ENCODE measurements at regions not wholly inside any gene's neighbourhood (a gene's known extent, or its start where the extent isn't known, plus 50 kb on each side); places are given as distances from the start of the nearest gene placed in this dataset.

GRCh38 chr1:238647877-238648276 is 738.5 kb upstream of the CHRM3 start:
- H3K27me3 ChIP-seq (ENCODE audit: low read depth): no peaks in the 10 kb centered on the region
- intact Hi-C loops (cut with DNase I): no loop called here
- H3K36me3 ChIP-seq: no peaks in the 10 kb centered on the region
- H3K4me1 ChIP-seq: no peaks in the 10 kb centered on the region
- ATAC-seq: peak in 1 of 2 donors; percentile 32
- no peak overlapping the region for H3K27ac ChIP-seq
- DNase-seq: no peak
- H3K9me3 ChIP-seq: no peaks in the 10 kb centered on the region
- no peak overlapping the region for H3K4me3 ChIP-seq
- no peak for TF ChIP-seq CTCF (IDR thresholded peaks at IDR 0.05)

GRCh38 chr1:238642231-238642630 is 744.1 kb upstream of the CHRM3 start:
- no peaks in the 10 kb centered on the region for H3K9me3 ChIP-seq
- ATAC-seq (no peak), DNase-seq (no peak)
- no peak overlapping the region for H3K27ac ChIP-seq
- H3K4me1 ChIP-seq: no peaks in the 10 kb centered on the region
- no peaks in the 10 kb centered on the region for H3K36me3 ChIP-seq
- intact Hi-C loops (cut with DNase I): no loop called here
- H3K4me3 ChIP-seq: no peak overlapping the region
- no peaks in the 10 kb centered on the region for H3K27me3 ChIP-seq (ENCODE audit: low read depth)
- no peak for TF ChIP-seq CTCF (IDR thresholded peaks at IDR 0.05)

GRCh38 chr1:238639861-238640260 is 746.5 kb upstream of the CHRM3 start:
- Histone ChIP-seq H3K27ac (no peak overlapping the region), H3K4me3 (no peak overlapping the region), H3K27me3 (ENCODE audit: low read depth) (no peaks in the 10 kb centered on the region), H3K4me1 (no peaks in the 10 kb centered on the region), H3K36me3 (no peaks in the 10 kb centered on the region), H3K9me3 (no peaks in the 10 kb centered on the region)
- no peak for DNase-seq
- no peak for TF ChIP-seq CTCF (IDR thresholded peaks at IDR 0.05)
- intact Hi-C loops (cut with DNase I): no loop called here
- ATAC-seq: no peak

GRCh38 chr1:238628110-238628509 is 737.4 kb upstream of the ZP4 start:
- Histone ChIP-seq H3K36me3 (no peaks in the 10 kb centered on the region), H3K4me3 (no peak overlapping the region), H3K27ac (no peak overlapping the region), H3K4me1 (no peaks in the 10 kb centered on the region), H3K27me3 (ENCODE audit: low read depth) (no peaks in the 10 kb centered on the region), H3K9me3 (no peaks in the 10 kb centered on the region)
- no peak for ATAC-seq
- DNase-seq: no peak
- intact Hi-C loops (cut with DNase I): no loop called here
- no peak for TF ChIP-seq CTCF (IDR thresholded peaks at IDR 0.05)

GRCh38 chr1:238624776-238625175 is 734.1 kb upstream of the ZP4 start:
- H3K9me3 ChIP-seq: no peaks in the 10 kb centered on the region
- ATAC-seq (no peak), DNase-seq (no peak)
- H3K4me1 ChIP-seq: no peaks in the 10 kb centered on the region
- no peaks in the 10 kb centered on the region for H3K36me3 ChIP-seq
- no peaks in the 10 kb centered on the region for H3K27me3 ChIP-seq (ENCODE audit: low read depth)
- intact Hi-C loops (cut with DNase I): no loop called here
- H3K27ac ChIP-seq: no peak overlapping the region
- no peak overlapping the region for H3K4me3 ChIP-seq
- no peak for TF ChIP-seq CTCF (IDR thresholded peaks at IDR 0.05)

- Histone ChIP-seq H3K36me3 (no peaks in the 10 kb centered on the region), H3K4me1 (no peaks in the 10 kb centered on the region), H3K27ac (no peak overlapping the region), H3K4me3 (no peak overlapping the region), H3K9me3 (no peaks in the 10 kb centered on the region), H3K27me3 (ENCODE audit: low read depth) (no peaks in the 10 kb centered on the region)
- ATAC-seq: no peak
- no peak for DNase-seq
- intact Hi-C loops (cut with DNase I): no loop called here
- no peak for TF ChIP-seq CTCF (IDR thresholded peaks at IDR 0.05)
These were observed 730.7 kb upstream of the ZP4 start for GRCh38 chr1:238621405-238621804.

Data from lower lobe of right lung (tissue), 2 donors.